COLO829 (cell line): ENCODE measurements at regions not wholly inside any gene's neighbourhood (a gene's known extent, or its start where the extent isn't known, plus 50 kb on each side); places are given as distances from the start of the nearest gene placed in this dataset.

Source experiments
- DNase-seq: peaks from one replicate; pipeline ENCODE4 v3.0.0; 2012; ENCODE audit warnings: low spot score

DNA sequence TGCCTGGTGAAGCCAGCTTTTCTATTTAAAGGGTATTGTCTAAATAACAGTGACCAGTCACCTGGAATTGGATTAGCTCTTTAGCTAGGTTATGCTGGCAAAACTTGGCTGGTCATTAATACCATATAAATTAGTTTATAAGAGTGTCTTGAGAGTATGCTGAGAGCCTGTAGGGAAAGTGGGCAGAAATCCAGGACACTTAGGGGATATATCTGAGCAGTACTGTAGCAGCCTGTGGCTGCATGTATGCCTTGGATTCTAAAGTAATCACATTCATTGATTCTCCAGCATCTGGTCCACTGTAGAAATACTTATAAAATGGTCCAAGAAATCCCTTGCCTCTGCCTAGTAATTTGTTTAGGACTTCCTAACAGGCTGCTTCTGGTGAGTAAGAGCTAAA, 288.9 kb upstream of the DMAC1 start:
- no peak for DNase-seq

DNA sequence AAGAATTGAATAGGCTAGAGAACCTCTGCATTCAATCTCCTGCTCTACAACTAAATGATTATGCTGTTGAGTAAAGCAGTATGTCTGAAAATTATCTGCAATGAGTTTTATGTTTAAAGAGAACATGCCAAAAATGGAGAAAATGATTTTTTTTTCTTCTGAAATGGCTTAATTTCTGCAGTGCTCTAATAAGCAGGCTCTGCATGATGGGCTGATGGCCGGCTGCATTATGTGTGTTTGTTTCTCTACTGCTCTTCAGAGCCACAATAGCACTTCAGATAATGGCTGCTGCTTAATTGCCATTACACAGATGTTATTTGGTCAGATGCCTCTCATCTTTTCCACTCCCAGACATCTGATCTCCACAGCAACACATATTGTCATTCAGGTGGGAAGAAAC, 286.4 kb upstream of the DMAC1 start:
- DNase-seq: no peak

DNA sequence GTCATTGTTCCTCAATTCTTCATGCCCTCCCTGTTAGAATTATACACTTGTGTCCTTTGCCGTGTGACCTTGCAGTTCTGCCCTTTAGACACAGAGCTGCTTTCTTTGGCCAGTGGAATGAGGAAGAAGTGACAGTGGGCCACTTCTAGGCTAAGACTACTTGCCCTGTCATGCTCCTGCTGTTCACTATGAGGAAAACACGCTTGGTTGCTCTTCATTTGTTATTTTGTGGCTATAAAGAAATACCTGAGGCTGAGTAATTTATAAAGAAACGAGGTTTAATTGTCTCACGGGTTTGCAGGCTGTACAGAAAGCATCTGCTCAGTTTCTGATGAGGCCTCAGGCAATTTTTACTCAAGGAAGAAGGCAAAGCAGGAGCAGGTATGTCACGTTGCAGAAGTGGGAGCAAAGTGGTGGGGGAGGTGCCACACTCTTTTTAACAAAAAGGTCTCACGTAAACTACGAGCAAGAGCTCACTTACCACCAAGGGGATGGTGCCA, 279.1 kb upstream of the DMAC1 start:
- no peak for DNase-seq

- no peak for DNase-seq
Measured at GRCh38 chr9:8074713-8075286, 275.2 kb upstream of the DMAC1 start.

DNA sequence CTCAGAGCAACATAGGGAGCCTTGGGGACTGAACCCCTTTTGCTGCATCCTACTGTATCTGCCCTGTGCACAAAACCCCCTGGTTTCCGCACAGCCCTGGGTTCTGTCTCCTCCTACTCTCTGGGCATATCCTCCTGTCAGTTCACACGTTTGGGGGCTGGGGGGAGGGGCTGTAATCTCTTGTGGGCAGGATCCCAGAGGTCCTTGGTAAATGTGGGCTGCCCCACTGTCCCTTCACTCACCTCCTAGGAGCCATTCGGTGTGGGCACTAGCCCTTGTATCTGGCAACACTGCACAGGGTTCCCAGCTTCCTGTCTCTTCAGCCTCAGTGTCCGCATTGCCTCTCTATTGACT, 271.8 kb upstream of the DMAC1 start:
- DNase-seq: no peak

GRCh38 chr9:8070779-8071444, 271.3 kb upstream of the DMAC1 start:
- no peak for DNase-seq

DNA sequence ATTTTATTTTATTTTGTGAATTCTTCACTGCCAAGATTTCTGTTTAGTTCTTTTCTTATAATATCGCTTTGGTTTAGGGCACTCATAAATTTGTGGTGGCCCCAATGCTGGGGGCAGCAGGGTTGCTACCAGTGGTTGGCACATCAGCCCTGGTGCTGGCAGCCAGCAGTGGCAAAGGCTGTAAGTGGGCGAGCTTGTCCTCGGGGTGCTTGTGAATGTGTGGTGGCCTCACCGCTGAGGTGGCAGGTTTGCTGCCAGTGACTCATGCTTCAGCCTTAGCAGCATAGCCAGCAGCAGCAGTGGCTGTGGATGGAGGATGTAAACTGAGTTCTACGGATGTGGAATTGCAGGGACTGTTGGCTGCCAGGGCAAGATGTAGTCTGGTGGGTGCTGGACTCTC, 262.9 kb upstream of the DMAC1 start:
- no peak for DNase-seq

- DNase-seq: no peak
Measured at GRCh38 chr9:8053501-8053900, 253.9 kb upstream of the DMAC1 start.

DNA sequence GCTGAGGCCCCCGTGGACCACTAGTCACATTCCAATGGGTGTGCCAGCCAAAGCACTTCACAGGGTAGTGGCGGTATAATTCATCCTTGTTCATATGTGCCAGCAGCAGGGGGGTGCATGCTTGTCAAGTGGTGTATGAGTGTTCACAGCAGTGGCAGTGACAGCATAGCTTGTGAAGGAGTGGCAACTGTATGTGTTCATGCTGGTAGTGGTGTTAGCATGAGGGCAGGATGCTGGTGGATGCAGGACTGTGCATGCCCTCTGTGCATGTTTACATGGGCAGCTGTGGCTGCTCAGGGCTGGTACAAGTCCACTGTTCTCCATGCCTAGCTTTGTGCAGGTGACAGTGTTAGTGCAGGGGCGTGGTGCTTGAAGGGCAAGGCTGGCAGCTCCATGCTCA, 253.4 kb upstream of the DMAC1 start:
- no peak for DNase-seq

DNA sequence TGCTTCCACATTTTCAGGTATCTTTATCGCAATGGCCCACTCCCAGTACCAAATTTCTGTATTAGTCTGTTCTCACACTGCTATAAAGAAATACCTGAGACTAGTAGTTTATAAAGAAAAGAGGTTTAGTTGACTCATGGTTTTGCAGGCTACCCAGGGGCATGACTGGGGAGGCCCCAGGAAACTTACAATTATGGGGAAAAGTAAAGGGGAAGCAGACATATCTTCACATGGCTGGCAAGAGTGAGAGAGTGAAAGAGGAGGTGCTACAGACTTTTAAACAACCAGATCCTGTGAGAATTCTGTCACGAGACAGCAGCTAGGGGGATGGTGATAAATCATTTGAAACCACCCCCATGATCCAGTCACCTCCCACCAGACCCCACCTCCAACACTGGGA, 238.2 kb upstream of the DMAC1 start:
- no peak for DNase-seq

DNA sequence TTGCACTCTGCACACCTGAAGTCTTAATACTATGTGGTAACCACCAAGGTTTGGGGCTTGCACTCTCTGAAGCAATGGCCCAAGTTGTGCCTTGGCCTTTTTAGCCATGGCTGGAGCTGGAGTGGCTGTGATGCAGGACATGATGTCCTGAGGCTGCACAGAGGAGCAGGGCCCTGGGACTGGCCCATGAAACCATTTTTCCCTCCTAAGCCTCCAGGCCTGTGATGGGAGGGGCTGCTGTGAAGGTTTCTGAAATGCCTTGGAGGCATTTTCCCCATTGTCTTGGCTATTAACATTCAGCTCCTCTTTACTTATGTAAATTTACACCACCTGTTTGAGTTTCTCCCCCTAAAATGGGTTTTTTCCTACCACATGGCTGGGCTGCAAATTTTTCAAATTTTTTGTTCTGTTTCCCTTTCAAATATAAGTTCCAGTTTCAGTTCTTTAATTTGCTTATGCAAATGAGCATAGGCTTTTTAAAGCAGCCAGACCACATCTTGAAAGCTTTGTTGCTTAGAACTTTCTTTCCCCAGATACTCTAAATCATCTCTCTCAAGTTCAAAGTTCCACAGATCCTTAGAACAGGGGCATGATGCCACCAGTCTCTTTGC, 237.4 kb upstream of the DMAC1 start:
- DNase-seq: no peak

DNA sequence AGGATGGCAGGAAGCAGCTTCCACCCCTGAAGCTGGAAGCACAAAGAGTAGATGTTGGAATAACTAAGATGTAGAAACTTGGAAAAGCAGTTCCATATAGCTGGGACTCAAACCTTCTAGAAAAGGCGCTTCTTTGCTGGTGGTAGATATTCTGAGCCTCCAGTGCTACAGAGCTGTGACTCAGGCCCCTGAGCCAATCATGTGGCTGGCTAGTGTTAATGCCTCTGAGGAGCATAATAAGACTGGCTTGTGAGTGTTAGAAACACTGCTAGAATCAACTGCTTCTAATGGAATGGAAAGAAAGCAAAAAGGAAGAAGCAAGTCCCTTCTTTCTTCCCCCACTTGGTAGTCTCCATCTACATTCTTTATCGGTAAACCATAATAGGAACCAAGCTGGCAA, 234.2 kb upstream of the DMAC1 start:
- DNase-seq: no peak

- no peak for DNase-seq
Measured at GRCh38 chr9:8030095-8030494, 230.5 kb upstream of the DMAC1 start.

DNA sequence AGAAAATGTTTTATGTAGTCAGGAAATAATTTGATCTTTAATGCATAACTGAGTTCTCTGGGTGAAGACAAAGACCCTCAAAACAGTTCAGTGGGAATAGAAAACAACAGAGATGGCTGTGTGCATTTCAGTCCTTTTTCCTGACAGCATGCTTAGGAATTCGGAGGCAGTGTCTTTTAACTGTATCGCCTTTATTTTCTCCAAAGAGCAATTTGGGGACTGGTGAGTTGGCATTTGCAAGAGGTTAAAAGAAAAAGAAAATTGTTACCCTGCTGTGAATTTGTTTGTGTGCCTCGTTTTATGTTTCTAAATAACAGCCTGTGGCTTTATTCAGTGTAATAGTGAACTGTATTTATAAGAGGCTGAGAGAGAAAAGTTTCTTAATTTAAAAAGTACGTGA, 227.8 kb upstream of the DMAC1 start:
- no peak for DNase-seq

- DNase-seq: no peak
Measured at GRCh38 chr9:8025551-8025950, 226.0 kb upstream of the DMAC1 start.

GRCh38 chr9:8020186-8020585, 220.6 kb upstream of the DMAC1 start:
- DNase-seq: no peak

GRCh38 chr9:8019636-8020035, 220.1 kb upstream of the DMAC1 start:
- DNase-seq: no peak

DNA sequence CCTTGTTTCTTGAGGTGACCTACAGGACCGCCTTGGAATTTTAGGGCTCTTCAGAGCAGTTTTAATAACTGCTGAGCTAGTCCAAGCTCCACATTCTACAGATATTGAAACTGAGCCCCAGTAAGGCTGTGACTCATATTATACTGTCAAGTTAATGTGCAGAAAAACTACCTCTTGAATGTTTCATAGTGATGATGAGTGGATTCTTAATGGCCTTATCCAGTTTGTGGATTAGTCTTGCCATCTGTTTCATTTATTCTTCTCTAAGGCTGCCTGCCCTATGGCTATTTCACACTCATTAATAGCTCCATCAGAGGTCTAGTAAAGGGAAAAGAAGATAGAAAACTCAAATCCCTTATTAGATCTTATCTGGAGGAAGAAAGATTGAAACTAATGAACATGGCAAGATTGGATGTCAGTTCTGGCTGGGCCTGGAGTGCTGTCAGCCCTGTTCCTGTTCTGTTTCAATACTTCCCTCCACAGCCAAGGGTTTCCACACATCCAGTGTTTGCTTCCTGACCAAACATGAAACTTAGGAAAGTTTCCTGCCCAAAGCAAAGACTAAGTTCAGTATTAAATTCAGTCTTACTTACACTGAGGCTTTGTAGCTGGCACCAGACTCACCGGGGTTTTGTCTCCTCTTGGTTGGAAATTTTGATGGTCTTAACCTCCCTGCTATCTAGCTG, 215.6 kb upstream of the DMAC1 start:
- DNase-seq: no peak

GRCh38 chr9:8012986-8013385, 213.4 kb upstream of the DMAC1 start:
- DNase-seq: no peak

- DNase-seq: no peak
Measured at GRCh38 chr9:8011974-8012373, 212.4 kb upstream of the DMAC1 start.

DNA sequence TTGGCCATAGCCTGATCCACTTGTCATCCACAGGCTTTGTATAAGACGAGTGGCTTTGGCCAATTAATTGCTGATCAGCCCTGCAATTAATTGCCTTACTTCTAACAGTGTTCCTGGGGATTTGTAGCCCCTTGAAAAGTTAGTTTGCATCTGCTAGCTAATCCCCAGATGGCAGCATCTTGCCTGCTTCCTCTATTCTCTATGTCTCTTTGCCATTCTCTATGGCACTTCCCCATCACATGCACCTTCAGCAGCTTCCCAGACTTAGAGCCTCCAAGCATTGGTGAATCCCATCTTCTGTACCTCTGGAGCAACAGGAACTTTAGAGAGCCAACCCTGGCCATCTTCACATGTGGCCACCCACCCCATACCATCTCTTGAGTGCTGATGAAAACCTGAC, 197.0 kb upstream of the DMAC1 start:
- no peak for DNase-seq

DNA sequence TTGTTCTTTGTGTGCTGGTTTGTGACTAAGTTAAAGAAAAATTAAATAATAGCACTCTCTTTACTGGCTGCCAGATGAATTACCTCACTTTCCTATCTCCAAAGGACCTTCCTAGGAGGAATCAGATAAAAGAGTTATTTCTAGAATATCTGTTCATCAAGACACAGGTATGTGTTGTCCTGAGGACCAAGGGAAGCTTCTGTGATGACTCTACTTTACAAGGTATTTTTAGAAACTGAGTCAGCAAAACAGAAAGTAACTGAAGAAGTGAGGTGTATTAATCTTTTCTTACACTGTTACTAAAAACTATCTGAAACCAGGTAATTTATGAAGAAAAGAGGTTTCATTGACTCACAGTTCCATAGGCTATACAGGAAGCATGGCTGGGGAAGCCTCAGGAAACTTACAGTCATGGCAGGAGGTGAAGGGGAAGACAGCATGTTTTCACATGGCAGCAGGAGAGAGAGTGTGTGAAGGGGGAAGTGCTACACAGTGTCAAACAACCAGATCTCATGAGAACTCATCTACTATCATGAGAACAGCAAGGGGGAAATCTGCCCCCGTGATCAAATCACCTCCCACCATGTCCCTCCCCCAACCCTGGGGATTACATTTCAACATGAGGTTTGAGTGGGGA, 189.2 kb upstream of the DMAC1 start:
- no peak for DNase-seq

GRCh38 chr9:7984692-7985091, 185.1 kb upstream of the DMAC1 start:
- DNase-seq: no peak
